ENCODE measurements at regions not wholly inside any gene's neighbourhood (a gene's known extent, or its start where the extent isn't known, plus 50 kb on each side); places are given as distances from the start of the nearest gene placed in this dataset.

- TF ChIP-seq, protein P1, sequence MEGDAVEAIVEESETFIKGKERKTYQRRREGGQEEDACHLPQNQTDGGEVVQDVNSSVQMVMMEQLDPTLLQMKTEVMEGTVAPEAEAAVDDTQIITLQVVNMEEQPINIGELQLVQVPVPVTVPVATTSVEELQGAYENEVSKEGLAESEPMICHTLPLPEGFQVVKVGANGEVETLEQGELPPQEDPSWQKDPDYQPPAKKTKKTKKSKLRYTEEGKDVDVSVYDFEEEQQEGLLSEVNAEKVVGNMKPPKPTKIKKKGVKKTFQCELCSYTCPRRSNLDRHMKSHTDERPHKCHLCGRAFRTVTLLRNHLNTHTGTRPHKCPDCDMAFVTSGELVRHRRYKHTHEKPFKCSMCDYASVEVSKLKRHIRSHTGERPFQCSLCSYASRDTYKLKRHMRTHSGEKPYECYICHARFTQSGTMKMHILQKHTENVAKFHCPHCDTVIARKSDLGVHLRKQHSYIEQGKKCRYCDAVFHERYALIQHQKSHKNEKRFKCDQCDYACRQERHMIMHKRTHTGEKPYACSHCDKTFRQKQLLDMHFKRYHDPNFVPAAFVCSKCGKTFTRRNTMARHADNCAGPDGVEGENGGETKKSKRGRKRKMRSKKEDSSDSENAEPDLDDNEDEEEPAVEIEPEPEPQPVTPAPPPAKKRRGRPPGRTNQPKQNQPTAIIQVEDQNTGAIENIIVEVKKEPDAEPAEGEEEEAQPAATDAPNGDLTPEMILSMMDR (IDR thresholded peaks at IDR 0.05; ENCODE audit: low read length): no peak
- TF ChIP-seq EZH2phosphoT487 (IDR thresholded peaks at IDR 0.05; ENCODE audit: low read length) (no peak), EZH2 (optimal IDR thresholded peaks at IDR 0.05; ENCODE audit: low read depth, low read length) (no peak)
Observed at GRCh38 chr6:67358241-67358640, 1276.8 kb upstream of the ADGRB3 start.
